ENCODE measurements at regions not wholly inside any gene's neighbourhood (a gene's known extent, or its start where the extent isn't known, plus 50 kb on each side); places are given as distances from the start of the nearest gene placed in this dataset.

DNA sequence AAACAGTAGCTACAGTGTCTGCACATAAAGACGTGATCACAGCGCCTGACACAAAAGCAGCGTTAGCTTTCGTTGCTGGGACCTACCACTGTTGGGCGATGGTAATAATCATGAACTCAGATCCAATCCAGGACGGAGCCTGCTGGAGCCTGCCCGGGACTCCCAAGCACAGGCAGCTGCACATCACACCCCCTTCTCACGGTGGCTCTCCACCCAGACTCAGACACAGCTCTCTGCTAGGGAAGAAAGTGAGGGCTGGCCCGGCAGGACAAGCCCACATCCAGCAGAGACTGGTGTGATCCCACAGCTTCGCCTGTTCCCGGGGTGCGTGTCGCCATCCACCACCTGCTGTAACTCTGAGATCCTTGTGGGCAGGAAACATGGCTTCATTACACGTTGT lies 49.9 kb upstream of the FOXN3 start:
- no peak for DNase-seq
- H3K4me1 ChIP-seq (ENCODE audit: control insufficient read depth, insufficient read depth, low read length), result peaks cover 4% of the 10 kb centered on the region
- WGBS (ENCODE audit: insufficient coverage, low lambda C conversion rate), result no CpG with 5 or more reads among the region's 14 CpGs
- no peak overlapping the region for H3K4me3 ChIP-seq (ENCODE audit: low read length)
- no peak overlapping the region for H3K27ac ChIP-seq (ENCODE audit: low read length)
- no peaks in the 10 kb centered on the region for H3K36me3 ChIP-seq (ENCODE audit: control insufficient read depth, insufficient read depth, low read length)
- H3K9me3 ChIP-seq (ENCODE audit: control insufficient read depth, low read depth, low read length), result no peaks in the 10 kb centered on the region
- no peaks in the 10 kb centered on the region for H3K27me3 ChIP-seq (ENCODE audit: control insufficient read depth, insufficient read depth, low read length)

Measured in large intestine (tissue), 3 donors.